ENCODE measurements at regions not wholly inside any gene's neighbourhood (a gene's known extent, or its start where the extent isn't known, plus 50 kb on each side); places are given as distances from the start of the nearest gene placed in this dataset.
A peak's percentile ranks its signal among the peaks of the same experiment; 100 is the strongest.
"Not testable (repeated sequence)": the region's sequence is repeated elsewhere in the genome, so short reads cannot be mapped to it uniquely, and the experiment has no call there.

- no peak for DNase-seq (ENCODE audit: low spot score)
Observed at GRCh38 chr6:97347111-97347510, 64.1 kb upstream of the MMS22L start.

GRCh38 chr6:97361286-97361685, 78.3 kb upstream of the MMS22L start:
- DNase-seq (ENCODE audit: low spot score): no peak

GRCh38 chr6:97364327-97364726, 81.3 kb upstream of the MMS22L start:
- DNase-seq (ENCODE audit: low spot score): no peak

DNA sequence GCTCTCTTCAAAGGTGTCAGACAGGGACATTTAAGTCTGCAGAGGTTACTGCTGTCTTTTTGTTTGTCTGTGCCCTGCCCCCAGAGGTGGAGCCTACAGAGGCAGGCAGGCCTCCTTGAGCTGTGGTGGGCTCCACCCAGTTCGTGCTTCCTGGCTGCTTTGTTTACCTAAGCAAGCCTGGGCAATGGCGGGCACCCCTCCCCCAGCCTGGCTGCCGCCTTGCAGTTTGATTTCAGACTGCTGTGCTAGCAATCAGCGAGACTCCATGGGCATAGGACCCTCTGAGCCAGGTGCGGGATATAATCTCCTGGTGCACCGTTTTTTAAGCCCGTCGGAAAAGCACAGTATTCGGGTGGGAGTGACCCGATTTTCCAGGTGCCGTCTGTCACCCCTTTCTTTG, 99.1 kb upstream of the MMS22L start:
- not testable (repeated sequence) for DNase-seq (ENCODE audit: low spot score)

DNA sequence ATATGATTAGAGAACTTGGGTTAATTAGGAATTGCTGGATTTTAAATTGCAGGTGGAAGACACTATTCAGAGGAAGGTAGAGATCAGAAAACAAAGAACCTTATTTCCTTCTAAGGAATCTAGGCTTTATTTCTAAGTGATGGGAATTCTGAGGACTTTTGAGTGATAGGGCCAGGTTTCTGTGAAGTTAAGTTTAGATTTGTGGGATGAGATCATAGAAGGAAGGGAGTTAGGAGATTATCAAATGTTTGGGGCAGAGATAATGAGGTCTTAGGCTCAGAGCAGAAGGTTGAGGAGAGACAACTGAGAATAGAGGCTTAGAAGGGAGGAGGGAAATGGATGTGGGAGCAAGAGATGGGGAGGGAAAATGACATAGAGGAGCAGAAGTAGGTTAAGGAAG, 109.7 kb upstream of the MMS22L start:
- DNase-seq (ENCODE audit: low spot score): no peak

DNA sequence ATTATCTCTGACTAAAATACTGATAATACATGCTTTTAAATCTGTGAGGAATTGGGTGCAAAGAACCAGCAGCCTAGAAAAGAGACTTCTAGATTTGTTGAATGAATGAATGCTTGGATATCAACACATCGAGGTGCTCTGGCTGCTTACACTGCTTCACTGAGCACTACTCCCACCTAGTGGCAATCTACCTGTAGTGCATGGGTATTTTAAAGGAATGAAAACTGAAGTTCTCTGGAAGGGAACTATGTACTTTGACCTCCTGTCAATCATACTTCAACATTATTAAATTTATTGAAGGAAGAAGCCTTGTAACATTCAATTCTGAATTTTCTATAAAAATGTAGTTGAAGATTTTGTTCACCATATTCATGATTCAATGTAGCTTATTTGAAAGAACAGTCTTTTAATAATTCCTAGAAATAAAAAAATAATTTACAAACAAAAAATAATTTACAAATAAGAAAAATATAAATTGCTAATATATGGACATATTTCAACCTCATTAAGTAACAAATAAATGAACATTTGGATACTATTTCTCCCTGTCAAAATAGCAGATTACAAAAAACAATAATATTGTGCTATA, 111.2 kb upstream of the MMS22L start:
- DNase-seq (ENCODE audit: low spot score): peak; percentile 58

- no peak for DNase-seq (ENCODE audit: low spot score)
Observed at GRCh38 chr6:97396880-97397279, 113.9 kb upstream of the MMS22L start.

DNA sequence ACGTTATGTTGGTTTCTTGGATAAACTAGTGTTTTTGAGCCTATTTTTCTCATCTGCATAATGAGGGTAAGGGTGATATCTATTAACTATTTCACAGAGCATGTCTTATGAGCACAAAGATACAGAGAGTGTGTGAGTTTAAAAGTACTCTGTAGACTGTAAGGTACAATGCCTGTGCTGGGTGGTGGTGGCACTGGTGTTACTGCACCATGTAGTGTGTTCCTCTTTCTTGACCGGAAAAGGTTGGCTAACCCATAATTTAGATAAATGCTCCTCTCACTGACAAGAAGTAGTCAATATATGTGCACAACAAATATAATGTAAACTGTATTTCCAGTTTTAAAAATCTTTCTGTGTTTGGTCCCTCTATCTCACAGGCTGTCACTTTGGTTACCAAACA, 116.2 kb upstream of the MMS22L start:
- no peak for DNase-seq (ENCODE audit: low spot score)

DNA sequence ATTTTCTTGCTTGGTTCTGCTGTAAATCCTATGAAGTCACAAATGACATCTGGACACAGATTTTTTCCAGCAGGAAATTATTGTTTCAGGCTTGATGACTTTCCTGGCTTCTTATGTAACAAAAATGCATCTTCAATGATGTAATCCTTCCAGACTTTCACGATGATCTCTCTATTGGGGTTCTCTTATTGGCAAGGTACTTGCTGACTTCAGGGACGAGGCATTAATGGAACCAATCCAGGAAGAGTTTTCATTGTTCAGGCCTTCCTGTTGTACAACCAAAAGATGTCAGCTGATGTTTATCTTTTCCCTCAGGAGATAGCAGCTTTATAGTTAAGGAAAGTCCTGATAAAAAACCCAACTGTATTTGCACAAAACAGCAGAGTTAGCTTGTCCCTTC, 118.5 kb upstream of the MMS22L start:
- no peak for DNase-seq (ENCODE audit: low spot score)

- no peak for DNase-seq (ENCODE audit: low spot score)
Observed at GRCh38 chr6:97405818-97406409, 122.9 kb upstream of the MMS22L start.

DNA sequence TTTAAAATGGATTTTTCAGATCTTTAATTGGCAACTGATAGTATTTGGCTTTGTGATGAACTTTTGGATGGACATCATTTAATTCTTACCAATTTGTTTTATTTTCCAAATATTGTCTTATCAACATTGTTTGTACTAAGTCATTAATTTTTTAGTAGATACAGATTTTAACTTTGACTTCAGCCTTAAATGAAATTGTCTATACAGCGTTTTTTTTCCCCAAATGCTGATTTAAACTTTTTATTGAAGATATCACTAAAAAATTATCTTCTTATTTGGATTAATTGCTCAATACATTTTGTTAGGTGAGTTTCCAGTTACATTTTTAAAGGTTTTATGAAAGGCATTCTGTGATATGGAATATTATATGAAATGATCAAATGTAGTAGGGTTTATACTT, 123.6 kb upstream of the MMS22L start:
- DNase-seq (ENCODE audit: low spot score): no peak

DNA sequence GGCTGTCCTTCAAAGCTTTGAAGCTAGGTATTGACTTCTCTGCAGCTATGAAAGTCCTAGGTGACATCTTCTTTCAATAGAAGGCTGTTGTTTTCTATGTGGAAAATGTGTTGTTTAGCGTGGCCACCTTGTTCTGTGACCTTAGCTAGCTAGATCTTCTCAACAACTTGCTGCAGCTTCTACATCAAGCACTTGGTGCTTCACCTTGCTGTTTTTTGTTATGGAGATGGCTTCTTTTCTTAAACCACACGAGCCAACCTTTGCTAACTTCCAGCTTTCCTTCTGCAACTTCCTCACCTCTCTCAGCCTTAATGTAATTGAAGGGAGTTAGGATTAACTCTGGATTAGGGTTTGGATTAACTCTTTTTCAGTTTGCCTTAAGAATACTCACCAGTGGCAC, 128.6 kb upstream of the MMS22L start:
- DNase-seq (ENCODE audit: low spot score): no peak

- DNase-seq (ENCODE audit: low spot score): no peak
Observed at GRCh38 chr6:97412511-97412910, 129.5 kb upstream of the MMS22L start.

- DNase-seq (ENCODE audit: low spot score): no peak
Observed at GRCh38 chr6:97422171-97422570, 139.2 kb upstream of the MMS22L start.

DNA sequence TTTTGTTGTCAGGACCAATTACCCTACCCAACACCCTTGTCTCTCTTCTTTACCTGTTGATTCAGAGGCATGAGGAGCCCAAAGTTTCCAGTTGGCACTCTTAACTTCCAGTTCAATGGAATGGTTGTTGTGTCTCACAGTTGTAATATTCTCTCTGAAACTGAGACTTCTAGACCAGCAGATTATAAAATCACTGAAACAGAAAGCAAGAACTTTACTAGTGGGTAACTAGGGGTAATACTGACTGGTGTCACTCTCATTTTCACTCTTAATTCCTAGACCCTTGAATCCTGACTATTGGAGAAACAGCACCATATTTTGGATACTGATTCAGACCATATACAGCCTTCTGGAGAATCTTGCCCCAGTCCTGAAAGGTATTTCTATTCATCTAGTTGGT, 140.2 kb upstream of the MMS22L start:
- DNase-seq (ENCODE audit: low spot score): no peak

DNA sequence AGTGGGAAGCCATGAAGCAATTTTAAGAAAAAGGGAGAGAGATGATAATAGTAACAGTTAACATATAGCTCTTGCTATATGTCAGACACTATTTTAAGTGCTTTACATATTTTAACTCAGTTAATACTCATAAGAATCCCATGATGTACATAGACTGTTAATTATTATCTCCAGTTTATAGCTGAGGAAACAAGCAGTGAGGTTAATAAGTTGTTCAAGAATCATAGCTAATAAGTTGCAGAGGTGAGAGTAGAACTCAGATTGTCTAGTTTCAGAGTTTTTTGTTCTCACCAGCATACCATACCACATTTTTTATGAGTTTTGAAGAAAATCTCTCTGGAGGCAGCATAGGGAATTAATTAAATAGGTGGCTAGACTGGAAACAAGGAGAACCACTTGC, 144.6 kb upstream of the MMS22L start:
- no peak for DNase-seq (ENCODE audit: low spot score)

GRCh38 chr6:97437087-97437486, 154.1 kb upstream of the MMS22L start:
- DNase-seq (ENCODE audit: low spot score): peak; percentile 41

GRCh38 chr6:97438011-97438671, 155.1 kb upstream of the MMS22L start:
- DNase-seq (ENCODE audit: low spot score): no peak

GRCh38 chr6:97440590-97441176, 157.7 kb upstream of the MMS22L start:
- DNase-seq (ENCODE audit: low spot score): peak; percentile 75

DNA sequence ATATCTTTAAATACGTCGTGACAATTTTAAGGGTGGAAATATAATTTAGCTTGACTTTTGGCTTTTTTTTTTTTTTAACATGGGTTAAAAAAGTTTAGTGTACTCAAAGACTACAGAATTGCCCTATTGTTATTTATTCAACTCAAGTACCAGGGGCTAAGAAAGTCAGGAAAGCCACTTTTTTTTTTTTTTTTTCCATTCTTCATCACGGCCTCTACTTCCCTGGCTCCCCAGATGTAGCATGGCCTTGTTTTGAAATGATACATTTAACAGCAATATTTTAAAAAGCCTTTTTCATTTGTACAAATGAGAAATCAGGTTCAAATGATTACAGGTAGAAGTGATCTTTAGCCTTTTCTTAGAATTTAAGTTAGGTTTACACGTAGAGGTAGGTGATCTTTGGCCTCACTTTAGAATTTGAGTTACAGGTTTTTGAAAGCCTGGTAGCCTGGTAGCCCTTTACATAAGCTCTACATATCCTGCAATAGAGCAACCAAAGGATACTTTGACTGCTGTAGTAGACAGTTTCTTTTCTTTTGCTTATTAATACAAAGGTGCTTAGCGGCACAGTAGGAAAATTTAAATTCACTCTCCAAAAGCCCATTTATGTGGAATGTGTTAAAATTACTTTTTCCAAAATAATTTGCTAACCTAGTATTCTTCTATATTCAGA, 160.5 kb upstream of the MMS22L start:
- no peak for DNase-seq (ENCODE audit: low spot score)

DNA sequence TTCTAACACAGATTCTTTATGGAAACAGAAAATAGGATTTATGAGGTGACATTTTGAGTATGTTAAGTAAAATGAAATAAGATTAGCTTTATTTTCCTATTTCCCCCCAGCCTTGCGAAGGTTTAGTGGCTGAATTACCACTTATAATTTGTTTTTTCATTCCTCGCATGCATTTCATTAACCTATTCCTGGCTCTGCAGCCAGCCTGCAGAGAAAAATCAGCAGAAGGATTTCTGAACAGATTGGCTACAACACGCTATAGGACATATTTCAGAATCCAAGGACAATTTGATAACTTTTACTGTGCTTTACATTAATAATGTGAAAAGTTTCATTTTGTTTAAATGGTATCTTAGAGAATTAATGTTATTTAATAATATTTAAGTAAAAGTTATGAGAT, 162.4 kb upstream of the MMS22L start:
- no peak for DNase-seq (ENCODE audit: low spot score)

DNA sequence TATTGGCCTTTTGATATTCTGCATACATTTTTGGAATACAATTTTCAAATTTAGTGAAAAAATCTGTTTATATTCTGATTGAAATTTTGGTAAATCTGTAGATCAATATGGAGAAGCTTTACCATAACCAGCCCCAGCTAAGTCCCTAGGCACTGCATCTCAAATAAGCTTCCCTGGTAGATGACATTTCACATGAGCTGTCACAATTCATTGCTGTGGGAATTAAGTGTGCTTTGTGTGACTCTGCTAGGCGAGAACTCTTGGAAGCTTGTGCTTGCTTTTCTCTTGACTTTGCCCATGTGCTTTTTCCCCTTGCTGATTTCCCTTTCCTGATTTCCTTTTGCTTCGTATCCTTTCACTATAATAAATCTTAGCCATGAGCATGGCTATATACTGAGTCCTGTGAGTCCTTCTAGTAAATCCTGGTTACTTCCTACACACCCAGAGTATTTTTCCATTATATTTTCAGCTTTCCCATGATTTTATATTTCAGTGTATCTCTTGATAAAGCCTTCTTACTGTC, 166.5 kb upstream of the MMS22L start:
- no peak for DNase-seq (ENCODE audit: low spot score)

DNA sequence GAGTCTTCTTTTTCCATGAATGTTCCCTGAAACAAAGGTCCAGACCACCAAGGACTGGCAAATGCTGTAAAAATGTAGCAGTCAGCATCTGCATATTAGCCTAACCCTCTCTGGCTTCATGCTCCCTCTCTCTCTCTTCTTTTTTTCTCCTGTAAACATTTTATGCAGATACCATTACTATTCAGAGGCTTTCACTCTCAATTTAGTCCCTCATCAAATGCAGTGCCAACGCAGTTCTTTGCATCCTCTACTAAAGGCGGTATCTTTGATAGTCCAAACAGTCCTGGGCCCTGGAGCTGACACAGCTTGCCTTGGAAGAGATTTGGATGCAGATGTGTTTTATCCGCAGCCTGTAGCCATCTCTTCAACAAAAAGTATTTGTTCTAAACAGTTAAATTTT, 167.1 kb upstream of the MMS22L start:
- no peak for DNase-seq (ENCODE audit: low spot score)
